Activated T-cell treated with anti-CD3 and anti-CD28 coated beads, Interleukin-2, amount 50 U/mL, for 72 hours (primary cell): ENCODE measurements at regions not wholly inside any gene's neighbourhood (a gene's known extent, or its start where the extent isn't known, plus 50 kb on each side); places are given as distances from the start of the nearest gene placed in this dataset.

Source experiments
- ATAC-seq, 2 donors: fragments of 150-1000 bp; cut with Tn5 transposase; replicated peaks in 1 of 2; 2 replicates each; pipeline ENCODE4 v1.10.0; 2021; ENCODE audit warnings: moderate library complexity in 2 of 2, mild to moderate bottlenecking in 1 of 2
- DNase-seq, 2 donors: peaks; one replicate each; pipeline ENCODE4 v3.0.0; 2021 to 2022; ENCODE audit warnings: mixed read lengths in 1 of 2
- H3K27ac Mint-ChIP-seq: one replicate; pipeline ENCODE4 v1.8.0; 2022; ENCODE audit warnings: mild to moderate bottlenecking, moderate library complexity, mixed read lengths
- H3K27me3 Mint-ChIP-seq: one replicate; pipeline ENCODE4 v1.8.0; 2022; ENCODE audit warnings: low read depth, mixed read lengths
- H3K36me3 Mint-ChIP-seq, 2 donors: one replicate each; pipeline ENCODE4 v1.8.0; 2022; ENCODE audit warnings: mixed read lengths in 2 of 2, mild to moderate bottlenecking in 1 of 2; ENCODE audit not compliant: insufficient read depth in 2 of 2
- H3K4me1 Mint-ChIP-seq: one replicate; pipeline ENCODE4 v1.8.0; 2022; ENCODE audit warnings: low read depth, mixed read lengths
- H3K4me3 Mint-ChIP-seq, 2 donors: one replicate each; pipeline ENCODE4 v1.8.0; 2022; ENCODE audit warnings: mild to moderate bottlenecking in 2 of 2, mixed read lengths in 2 of 2, moderate library complexity in 2 of 2
- H3K9me3 Mint-ChIP-seq, 2 donors: one replicate each; pipeline ENCODE4 v1.8.0; 2022; ENCODE audit warnings: mixed read lengths in 2 of 2

GRCh38 chr14:95034788-95035187 is 122.5 kb downstream of the DICER1 start:
- no peaks in the 10 kb centered on the region for H3K27me3 Mint-ChIP-seq
- DNase-seq (no peak), ATAC-seq (no peak)
- no peaks in the 10 kb centered on the region for H3K4me1 Mint-ChIP-seq
- H3K4me3 Mint-ChIP-seq, result no peak overlapping the region
- no peak overlapping the region for H3K27ac Mint-ChIP-seq
- peaks cover 1 to 2% of the 10 kb centered on the region in 2 donors for H3K9me3 Mint-ChIP-seq
- H3K36me3 Mint-ChIP-seq, result peaks cover 0 to 1% of the 10 kb centered on the region in 2 donors

GRCh38 chr14:95033682-95034632 is 123.4 kb downstream of the DICER1 start:
- Mint-ChIP-seq H3K4me1 (no peaks in the 10 kb centered on the region), H3K9me3 (peaks cover 2 to 3% of the 10 kb centered on the region in 2 donors), H3K27me3 (peaks cover 7% of the 10 kb centered on the region), H3K4me3 (no peak overlapping the region), H3K36me3 (peaks cover 0 to 1% of the 10 kb centered on the region in 2 donors), H3K27ac (no peak overlapping the region)
- no peak for ATAC-seq
- DNase-seq, result no peak

- Mint-ChIP-seq H3K4me1 (no peaks in the 10 kb centered on the region), H3K4me3 (no peak overlapping the region), H3K9me3 (peaks cover 2 to 4% of the 10 kb centered on the region in 2 donors), H3K36me3 (peaks cover 0 to 1% of the 10 kb centered on the region in 2 donors), H3K27me3 (peaks cover 14% of the 10 kb centered on the region), H3K27ac (no peak overlapping the region)
- DNase-seq, result no peak
- ATAC-seq, result no peak
Measured at GRCh38 chr14:95033031-95033430, 124.3 kb downstream of the DICER1 start.

DNA sequence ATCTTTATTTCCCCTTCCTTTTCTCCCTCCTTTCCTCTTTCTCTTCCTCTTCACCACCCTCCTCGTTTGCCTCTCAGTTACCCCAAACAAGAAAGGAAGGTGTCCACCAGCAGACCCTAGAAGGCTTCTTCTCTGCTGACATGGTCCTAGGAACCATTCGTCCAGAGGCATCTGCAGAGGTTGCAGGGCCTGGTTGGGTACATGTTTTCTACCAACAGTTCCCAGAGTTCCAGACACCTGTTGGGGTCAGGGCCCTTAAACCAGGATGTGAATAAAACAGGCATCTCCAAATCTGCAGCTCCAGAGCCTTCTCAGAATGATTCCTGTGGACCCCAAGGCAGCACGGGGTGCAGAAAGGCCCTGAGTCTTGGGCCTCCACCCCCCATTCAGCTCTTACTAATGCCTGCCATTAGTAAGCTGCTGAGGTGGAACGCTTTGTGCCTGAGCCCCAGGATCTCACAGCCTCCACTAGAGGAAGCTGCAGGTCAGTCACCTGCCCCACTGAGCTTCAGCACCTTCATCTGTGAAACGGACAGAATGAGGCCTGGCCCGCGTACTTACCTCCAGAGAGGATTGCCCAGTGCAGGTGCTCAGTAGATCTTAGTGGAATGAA is 130.4 kb downstream of the DICER1 start:
- DNase-seq (no peak), ATAC-seq (no peak)
- H3K27ac Mint-ChIP-seq, result no peak overlapping the region
- no peaks in the 10 kb centered on the region for H3K36me3 Mint-ChIP-seq
- no peaks in the 10 kb centered on the region for H3K4me1 Mint-ChIP-seq
- H3K27me3 Mint-ChIP-seq, result peaks cover 16% of the 10 kb centered on the region
- peaks cover 0 to 3% of the 10 kb centered on the region in 2 donors for H3K9me3 Mint-ChIP-seq
- no peak overlapping the region for H3K4me3 Mint-ChIP-seq

- H3K4me3 Mint-ChIP-seq, result no peak overlapping the region
- H3K27ac Mint-ChIP-seq, result no peak overlapping the region
- peaks cover 1 to 3% of the 10 kb centered on the region in 2 donors for H3K9me3 Mint-ChIP-seq
- H3K27me3 Mint-ChIP-seq, result peaks cover 16% of the 10 kb centered on the region
- H3K36me3 Mint-ChIP-seq, result no peaks in the 10 kb centered on the region
- DNase-seq (no peak), ATAC-seq (no peak)
- H3K4me1 Mint-ChIP-seq, result no peaks in the 10 kb centered on the region
Measured at GRCh38 chr14:95025941-95026340, 131.4 kb downstream of the DICER1 start.

DNA sequence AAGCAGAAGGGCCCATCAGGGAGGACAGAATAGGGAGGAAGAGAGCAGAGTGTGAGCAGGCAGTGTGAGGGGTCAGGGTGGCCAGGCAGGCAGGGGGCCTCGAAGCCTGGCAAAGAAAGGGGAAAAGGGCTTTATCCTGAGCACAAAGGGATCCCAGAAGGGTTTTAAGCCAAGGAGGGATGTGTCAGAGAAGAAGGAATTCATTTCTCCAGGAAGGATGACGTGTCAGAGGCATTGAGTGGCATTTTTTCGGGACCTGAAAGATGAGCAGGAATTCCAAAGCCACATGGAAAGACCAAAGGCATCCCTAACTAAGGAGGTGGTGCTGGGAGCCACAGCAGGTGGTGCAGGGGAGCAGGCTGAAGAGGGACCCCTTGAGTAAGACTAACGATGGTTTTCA is 132.1 kb downstream of the DICER1 start:
- DNase-seq (no peak), ATAC-seq (no peak)
- no peaks in the 10 kb centered on the region for H3K4me1 Mint-ChIP-seq
- no peak overlapping the region for H3K4me3 Mint-ChIP-seq
- no peak overlapping the region for H3K27ac Mint-ChIP-seq
- H3K27me3 Mint-ChIP-seq, result peaks cover 16% of the 10 kb centered on the region
- H3K36me3 Mint-ChIP-seq, result no peaks in the 10 kb centered on the region
- H3K9me3 Mint-ChIP-seq, result peaks cover 1 to 3% of the 10 kb centered on the region in 2 donors

GRCh38 chr14:95024380-95024779 is 132.9 kb downstream of the DICER1 start:
- Mint-ChIP-seq H3K4me1 (no peaks in the 10 kb centered on the region), H3K4me3 (no peak overlapping the region), H3K9me3 (peaks cover 1 to 3% of the 10 kb centered on the region in 2 donors), H3K27ac (no peak overlapping the region), H3K36me3 (no peaks in the 10 kb centered on the region), H3K27me3 (peaks cover 13% of the 10 kb centered on the region)
- DNase-seq (no peak), ATAC-seq (no peak)

- Mint-ChIP-seq H3K36me3 (no peaks in the 10 kb centered on the region), H3K4me1 (no peaks in the 10 kb centered on the region), H3K27ac (no peak overlapping the region), H3K9me3 (peaks cover under 1 to 1% of the 10 kb centered on the region in 2 donors), H3K4me3 (no peak overlapping the region), H3K27me3 (peaks cover 8% of the 10 kb centered on the region)
- ATAC-seq, result no peak
- DNase-seq, result no peak
Measured at GRCh38 chr14:95023886-95024285, 133.4 kb downstream of the DICER1 start.

GRCh38 chr14:95023115-95023514 is 134.2 kb downstream of the DICER1 start:
- Mint-ChIP-seq H3K27ac (no peak overlapping the region), H3K9me3 (peaks cover 0 to 1% of the 10 kb centered on the region in 2 donors), H3K4me1 (no peaks in the 10 kb centered on the region), H3K4me3 (no peak overlapping the region), H3K27me3 (peaks cover 3% of the 10 kb centered on the region), H3K36me3 (no peaks in the 10 kb centered on the region)
- ATAC-seq (no peak), DNase-seq (no peak)

DNA sequence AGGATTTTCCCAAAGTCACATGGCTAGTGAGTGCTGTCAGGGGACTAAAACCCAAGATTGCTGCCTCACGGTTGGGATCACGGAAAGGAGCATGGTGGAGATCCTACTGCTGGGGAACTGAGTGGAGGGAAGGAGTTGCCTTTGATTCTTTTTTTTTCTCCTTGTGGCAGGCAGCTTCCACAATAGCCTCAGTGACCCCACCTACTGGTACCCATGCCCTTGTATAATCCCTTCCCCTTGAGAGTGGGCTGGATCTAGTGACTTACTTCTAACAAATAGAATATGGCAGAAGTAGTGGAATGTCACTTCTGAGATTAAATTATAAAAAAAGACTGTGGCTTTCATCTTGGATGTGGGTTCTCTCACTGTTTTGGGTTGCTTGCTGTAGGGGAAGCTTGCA is 135.7 kb downstream of the DICER1 start:
- Mint-ChIP-seq H3K27me3 (no peaks in the 10 kb centered on the region), H3K27ac (no peak overlapping the region), H3K4me3 (no peak overlapping the region), H3K9me3 (peaks cover 0 to 1% of the 10 kb centered on the region in 2 donors), H3K4me1 (no peaks in the 10 kb centered on the region), H3K36me3 (no peaks in the 10 kb centered on the region)
- ATAC-seq (no peak), DNase-seq (no peak)

- DNase-seq, result no peak
- H3K27ac Mint-ChIP-seq, result no peak overlapping the region
- no peaks in the 10 kb centered on the region for H3K4me1 Mint-ChIP-seq
- no peaks in the 10 kb centered on the region for H3K27me3 Mint-ChIP-seq
- peaks cover 1% of the 10 kb centered on the region in 2 donors for H3K9me3 Mint-ChIP-seq
- H3K4me3 Mint-ChIP-seq, result no peak overlapping the region
- no peaks in the 10 kb centered on the region for H3K36me3 Mint-ChIP-seq
- no peak for ATAC-seq
Measured at GRCh38 chr14:95018821-95019220, 138.5 kb downstream of the DICER1 start.

GRCh38 chr14:95015046-95015445 is 142.3 kb downstream of the DICER1 start:
- H3K4me1 Mint-ChIP-seq, result no peaks in the 10 kb centered on the region
- no peaks in the 10 kb centered on the region for H3K27me3 Mint-ChIP-seq
- H3K9me3 Mint-ChIP-seq, result peaks cover 0 to 1% of the 10 kb centered on the region in 2 donors
- H3K36me3 Mint-ChIP-seq, result no peaks in the 10 kb centered on the region
- ATAC-seq (no peak), DNase-seq (no peak)
- H3K4me3 Mint-ChIP-seq, result no peak overlapping the region
- H3K27ac Mint-ChIP-seq, result no peak overlapping the region

- Mint-ChIP-seq H3K4me1 (no peaks in the 10 kb centered on the region), H3K9me3 (peaks cover 0 to 1% of the 10 kb centered on the region in 2 donors), H3K27ac (no peak overlapping the region), H3K4me3 (no peak overlapping the region), H3K27me3 (no peaks in the 10 kb centered on the region), H3K36me3 (no peaks in the 10 kb centered on the region)
- DNase-seq, result no peak
- ATAC-seq, result no peak
Measured at GRCh38 chr14:95014036-95014435, 143.3 kb downstream of the DICER1 start.
